ENCODE measurements at regions not wholly inside any gene's neighbourhood (a gene's known extent, or its start where the extent isn't known, plus 50 kb on each side); places are given as distances from the start of the nearest gene placed in this dataset.

DNA sequence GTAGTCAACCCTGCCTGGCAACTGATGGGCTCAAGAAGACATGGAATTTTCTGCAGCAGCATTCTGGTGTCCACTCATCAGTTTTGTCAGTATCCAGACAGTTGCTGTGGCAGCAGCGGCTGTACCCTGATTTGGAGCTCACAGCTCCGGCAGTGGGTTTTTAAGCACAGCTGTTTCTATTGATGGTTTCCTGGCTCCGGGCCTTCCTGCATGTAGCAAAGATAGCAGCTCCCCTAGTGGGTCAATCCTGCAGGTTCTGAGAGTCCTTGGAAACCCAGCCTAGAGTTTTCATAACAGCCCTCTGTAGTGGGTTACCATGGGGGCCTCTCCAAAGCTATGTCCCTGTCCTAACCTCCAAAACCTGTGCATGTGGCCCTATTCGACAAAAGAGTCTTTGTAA, 84.0 kb upstream of the ATP6AP2 start:
- intact Hi-C loops (cut with DNase I): no loop called here
- TF ChIP-seq, protein P1, sequence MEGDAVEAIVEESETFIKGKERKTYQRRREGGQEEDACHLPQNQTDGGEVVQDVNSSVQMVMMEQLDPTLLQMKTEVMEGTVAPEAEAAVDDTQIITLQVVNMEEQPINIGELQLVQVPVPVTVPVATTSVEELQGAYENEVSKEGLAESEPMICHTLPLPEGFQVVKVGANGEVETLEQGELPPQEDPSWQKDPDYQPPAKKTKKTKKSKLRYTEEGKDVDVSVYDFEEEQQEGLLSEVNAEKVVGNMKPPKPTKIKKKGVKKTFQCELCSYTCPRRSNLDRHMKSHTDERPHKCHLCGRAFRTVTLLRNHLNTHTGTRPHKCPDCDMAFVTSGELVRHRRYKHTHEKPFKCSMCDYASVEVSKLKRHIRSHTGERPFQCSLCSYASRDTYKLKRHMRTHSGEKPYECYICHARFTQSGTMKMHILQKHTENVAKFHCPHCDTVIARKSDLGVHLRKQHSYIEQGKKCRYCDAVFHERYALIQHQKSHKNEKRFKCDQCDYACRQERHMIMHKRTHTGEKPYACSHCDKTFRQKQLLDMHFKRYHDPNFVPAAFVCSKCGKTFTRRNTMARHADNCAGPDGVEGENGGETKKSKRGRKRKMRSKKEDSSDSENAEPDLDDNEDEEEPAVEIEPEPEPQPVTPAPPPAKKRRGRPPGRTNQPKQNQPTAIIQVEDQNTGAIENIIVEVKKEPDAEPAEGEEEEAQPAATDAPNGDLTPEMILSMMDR (IDR thresholded peaks at IDR 0.05): no peak
- Histone ChIP-seq H3K9me3 (peaks cover 0 to 12% of the 10 kb centered on the region in 2 donors), H3K27ac (no peak overlapping the region), H3K27me3 (no peaks in the 10 kb centered on the region), H3K4me1 (no peaks in the 10 kb centered on the region), H3K4me3 (no peak overlapping the region), H3K36me3 (no peaks in the 10 kb centered on the region)
- no peak for DNase-seq (ENCODE audit: low spot score in 2 of 2)

DNA sequence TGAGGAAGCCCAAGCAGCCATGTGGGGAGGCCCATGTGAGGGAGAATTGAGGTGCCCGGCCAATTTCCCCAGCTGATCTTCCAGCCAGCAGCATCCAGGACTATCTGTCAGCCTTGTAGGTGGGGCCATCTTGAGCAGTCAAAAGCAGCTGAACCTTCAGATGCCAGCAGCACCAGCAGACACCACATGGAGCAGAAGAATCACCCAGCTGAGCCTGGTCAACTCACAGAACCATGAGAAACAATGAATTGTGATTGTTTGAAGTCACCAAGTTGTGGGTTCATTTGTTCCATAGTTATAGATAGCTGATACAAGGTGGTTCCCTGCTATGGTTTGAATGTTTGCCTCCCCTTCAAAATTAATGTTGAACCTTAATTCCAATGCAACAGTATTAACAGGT, 85.1 kb upstream of the ATP6AP2 start:
- H3K4me1 ChIP-seq: no peaks in the 10 kb centered on the region
- DNase-seq (ENCODE audit: low spot score in 2 of 2): no peak
- H3K4me3 ChIP-seq: no peak overlapping the region
- no peaks in the 10 kb centered on the region for H3K36me3 ChIP-seq
- TF ChIP-seq, protein P1 (IDR thresholded peaks at IDR 0.05): no peak
- intact Hi-C loops (cut with DNase I): no loop called here
- no peak overlapping the region for H3K27ac ChIP-seq
- peaks cover 0 to 12% of the 10 kb centered on the region in 2 donors for H3K9me3 ChIP-seq
- no peaks in the 10 kb centered on the region for H3K27me3 ChIP-seq

DNA sequence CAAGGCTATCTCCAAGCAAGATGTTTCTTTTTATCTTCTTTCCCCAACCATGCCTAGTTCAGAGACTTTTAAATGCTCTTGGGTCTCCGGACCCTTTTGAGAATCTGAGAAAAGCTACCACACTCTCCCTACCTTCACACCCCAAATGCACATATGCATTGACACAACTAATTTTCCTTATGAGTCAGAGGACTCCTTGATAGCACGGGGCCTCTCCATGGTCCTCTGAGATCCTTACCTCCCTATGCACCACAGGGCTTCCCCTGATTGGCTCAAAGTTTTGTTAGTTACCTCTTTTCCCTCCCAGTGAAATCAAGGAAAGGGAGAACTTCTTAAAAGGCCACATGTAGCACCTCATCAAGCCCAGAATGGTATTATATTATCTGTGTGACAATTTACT, 86.8 kb upstream of the ATP6AP2 start:
- Histone ChIP-seq H3K27ac (no peak overlapping the region), H3K27me3 (no peaks in the 10 kb centered on the region), H3K9me3 (peaks cover 0 to 12% of the 10 kb centered on the region in 2 donors), H3K4me1 (no peaks in the 10 kb centered on the region), H3K36me3 (no peaks in the 10 kb centered on the region), H3K4me3 (no peak overlapping the region)
- TF ChIP-seq, protein P1 (IDR thresholded peaks at IDR 0.05): no peak
- intact Hi-C loops (cut with DNase I): no loop called here
- DNase-seq (ENCODE audit: low spot score in 2 of 2): no peak

DNA sequence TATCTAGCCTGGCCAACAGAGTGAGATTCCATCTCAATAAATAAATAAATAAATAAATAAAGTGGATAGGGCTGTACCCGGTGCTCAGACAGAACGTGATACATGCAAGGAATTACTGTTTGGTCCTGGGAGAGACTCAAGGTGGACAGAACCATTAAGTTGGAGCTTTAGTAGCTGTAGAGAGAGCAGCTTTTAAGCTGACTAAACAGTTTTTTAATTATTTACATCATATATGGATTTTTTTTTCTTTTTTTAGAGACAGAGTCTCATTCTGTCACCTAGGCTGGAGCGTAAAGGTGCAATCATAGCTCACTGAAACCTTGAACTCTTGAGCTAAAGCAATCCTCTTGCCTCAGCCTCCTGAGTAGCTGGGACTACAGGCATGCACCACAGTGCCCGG, 92.5 kb upstream of the ATP6AP2 start:
- Histone ChIP-seq H3K27ac (no peak overlapping the region), H3K9me3 (peaks cover 0 to 7% of the 10 kb centered on the region in 2 donors), H3K27me3 (no peaks in the 10 kb centered on the region), H3K36me3 (no peaks in the 10 kb centered on the region), H3K4me1 (no peaks in the 10 kb centered on the region), H3K4me3 (no peak overlapping the region)
- intact Hi-C loops (cut with DNase I): no loop called here
- TF ChIP-seq, protein P1 (IDR thresholded peaks at IDR 0.05): no peak
- DNase-seq (ENCODE audit: low spot score in 2 of 2): no peak

DNA sequence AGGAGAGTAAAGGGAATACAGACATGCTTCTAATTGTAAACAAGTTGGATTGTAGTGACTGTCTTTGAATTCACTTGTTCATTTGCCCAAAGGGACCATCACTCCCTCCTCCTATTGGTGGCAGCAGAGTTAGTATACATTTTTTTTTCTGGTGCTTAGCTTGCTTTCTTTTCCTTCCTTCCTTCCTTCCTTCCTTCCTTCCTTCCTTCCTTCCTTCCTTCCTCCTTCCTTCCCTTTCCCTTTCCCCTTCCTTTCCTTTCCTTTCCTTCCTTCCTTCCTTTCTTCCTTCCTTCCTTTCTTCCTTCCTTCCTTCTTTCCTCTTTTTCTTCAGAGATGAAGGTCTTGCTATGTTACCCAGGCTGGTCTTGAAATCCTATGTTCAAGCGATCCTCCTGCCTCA, 94.8 kb upstream of the ATP6AP2 start:
- Histone ChIP-seq H3K4me3 (no peak overlapping the region), H3K27ac (no peak overlapping the region), H3K27me3 (no peaks in the 10 kb centered on the region), H3K9me3 (peaks cover 0 to 7% of the 10 kb centered on the region in 2 donors), H3K4me1 (no peaks in the 10 kb centered on the region), H3K36me3 (no peaks in the 10 kb centered on the region)
- TF ChIP-seq, protein P1 (IDR thresholded peaks at IDR 0.05): no peak
- no peak for DNase-seq (ENCODE audit: low spot score in 2 of 2)
- intact Hi-C loops (cut with DNase I): no loop called here

Data from ascending aorta (tissue), 2 donors.